ENCODE measurements at regions not wholly inside any gene's neighbourhood (a gene's known extent, or its start where the extent isn't known, plus 50 kb on each side); places are given as distances from the start of the nearest gene placed in this dataset.

DNA sequence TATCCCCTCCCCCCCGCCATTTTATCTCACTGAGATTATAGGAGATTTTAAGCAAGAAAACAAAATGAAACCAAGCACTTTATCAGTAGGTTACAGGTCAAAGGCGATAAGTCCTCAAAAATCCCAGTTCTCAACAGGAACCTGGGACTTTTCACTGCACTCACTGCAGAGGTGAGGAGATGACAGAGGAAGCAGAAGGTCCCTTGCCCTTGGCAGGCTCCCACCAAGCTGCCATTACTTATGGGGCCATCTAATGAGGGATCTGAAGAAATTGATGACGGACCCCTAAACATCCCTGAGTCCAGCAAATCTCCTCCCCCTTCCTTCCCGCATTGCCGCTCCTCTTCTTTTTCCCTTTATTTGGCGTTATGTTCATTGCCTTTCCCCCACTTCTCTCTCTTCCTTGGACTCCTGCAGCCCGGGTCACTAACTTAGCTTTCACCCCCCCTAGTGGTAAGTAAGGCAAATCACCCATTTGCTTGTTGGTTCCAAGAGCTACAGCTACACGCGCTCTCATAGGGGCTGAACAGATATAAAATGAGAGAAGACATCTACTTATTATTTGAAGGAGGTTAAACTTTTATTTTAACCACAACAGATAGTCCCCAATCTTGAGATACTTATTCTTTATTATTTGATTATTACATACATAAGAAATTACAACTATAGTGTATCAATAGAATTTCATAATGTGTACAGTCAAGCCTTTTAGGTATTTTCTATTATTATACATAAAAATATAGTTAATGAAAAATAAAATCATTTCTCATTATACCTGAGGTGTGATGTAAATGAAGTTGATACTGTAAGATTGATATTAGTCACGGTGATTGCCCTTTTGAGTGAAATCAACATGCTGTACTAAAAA lies 52.0 kb upstream of the ARGLU1 start:
- DNase-seq (ENCODE audit: low spot score): peak; percentile 87

Measured in AG20443 (cell line).